ENCODE measurements at regions not wholly inside any gene's neighbourhood (a gene's known extent, or its start where the extent isn't known, plus 50 kb on each side); places are given as distances from the start of the nearest gene placed in this dataset.

DNA sequence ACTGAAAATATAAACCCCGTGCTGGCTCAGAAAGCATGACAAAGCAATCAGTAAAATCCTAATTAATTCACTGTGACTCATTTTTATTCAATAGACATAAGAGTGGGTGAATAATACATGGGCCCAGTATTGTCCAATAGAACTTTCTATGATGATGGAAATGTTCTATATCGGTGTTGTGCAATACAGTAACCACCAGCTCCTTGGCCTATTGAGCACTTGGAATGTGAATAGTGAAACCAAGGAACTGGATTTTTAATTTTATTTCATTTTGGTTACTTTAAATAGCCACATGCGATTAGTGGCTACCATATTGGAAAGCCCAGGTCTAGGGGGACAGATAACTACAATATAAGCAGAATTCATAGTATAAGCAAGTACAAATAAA is 69.8 kb upstream of the PPP2R3A start:
- intact Hi-C loops (cut with DNase I): loop anchor here (2.0 to 10.0 kb wide), 2 partner anchors 159 to 1291 kb away; no protein-coding TSS in a partner anchor
- H3K27me3 ChIP-seq: no peaks in the 10 kb centered on the region
- H3K9me3 ChIP-seq: no peaks in the 10 kb centered on the region
- no peak overlapping the region for H3K4me3 ChIP-seq
- no peak overlapping the region for H3K9ac ChIP-seq (ENCODE audit: low read depth in 2 of 2, low read length in 2 of 2)
- H3K36me3 ChIP-seq: no peaks in the 10 kb centered on the region
- no peak for TF ChIP-seq CTCF (IDR thresholded peaks at IDR 0.05)
- H3K27ac ChIP-seq: no peak overlapping the region
- no peaks in the 10 kb centered on the region for H3K4me1 ChIP-seq
- no peak for DNase-seq

GRCh38 chr3:135896613-135897012 is 68.9 kb upstream of the PPP2R3A start:
- no peaks in the 10 kb centered on the region for H3K9me3 ChIP-seq
- intact Hi-C loops (cut with DNase I): loop anchor here (10.0 kb wide), 1 partner anchor 1292 kb away; no protein-coding TSS in a partner anchor
- TF ChIP-seq CTCF (IDR thresholded peaks at IDR 0.05): no peak
- no peak overlapping the region for H3K27ac ChIP-seq
- H3K4me1 ChIP-seq: no peaks in the 10 kb centered on the region
- H3K36me3 ChIP-seq: no peaks in the 10 kb centered on the region
- DNase-seq: no peak
- no peaks in the 10 kb centered on the region for H3K27me3 ChIP-seq
- no peak overlapping the region for H3K4me3 ChIP-seq
- H3K9ac ChIP-seq (ENCODE audit: low read depth in 2 of 2, low read length in 2 of 2): no peak overlapping the region

GRCh38 chr3:135897715-135898114 is 67.8 kb upstream of the PPP2R3A start:
- no peaks in the 10 kb centered on the region for H3K36me3 ChIP-seq

DNA sequence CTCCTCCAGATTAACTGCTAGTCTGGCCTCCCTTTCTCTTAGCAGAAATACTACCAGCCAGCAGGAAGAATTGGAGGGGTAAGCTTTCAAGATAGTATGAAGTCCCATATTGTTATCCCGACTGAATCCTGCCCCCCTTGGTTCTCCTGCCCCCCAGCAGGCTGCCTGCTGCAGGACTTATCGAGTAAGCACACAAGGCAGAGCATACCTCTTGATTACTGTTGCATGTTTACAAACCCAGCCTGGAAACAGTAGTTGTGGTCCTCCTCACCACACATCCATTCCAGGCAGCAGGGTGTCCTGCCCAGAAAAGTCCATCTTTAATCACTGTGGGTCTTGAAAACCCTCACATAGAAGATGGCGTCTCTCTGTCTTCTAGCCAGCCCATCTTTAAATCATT is 66.8 kb upstream of the PPP2R3A start:
- Histone ChIP-seq H3K9ac (ENCODE audit: low read depth in 2 of 2, low read length in 2 of 2) (no peak overlapping the region), H3K36me3 (no peaks in the 10 kb centered on the region), H3K4me3 (no peak overlapping the region), H3K27me3 (no peaks in the 10 kb centered on the region), H3K9me3 (no peaks in the 10 kb centered on the region), H3K27ac (no peak overlapping the region), H3K4me1 (no peaks in the 10 kb centered on the region)
- TF ChIP-seq CTCF (IDR thresholded peaks at IDR 0.05): no peak
- intact Hi-C loops (cut with DNase I): loop anchor here (10.0 kb wide), 1 partner anchor 1294 kb away; no protein-coding TSS in a partner anchor
- no peak for DNase-seq

More at GRCh38 chr3:135897715-135898114, 67.8 kb upstream of the PPP2R3A start:
- intact Hi-C loops (cut with DNase I): loop anchor here (10.0 kb wide), 1 partner anchor 1293 kb away; no protein-coding TSS in a partner anchor
- Histone ChIP-seq H3K27me3 (no peaks in the 10 kb centered on the region), H3K4me1 (no peaks in the 10 kb centered on the region), H3K9me3 (no peaks in the 10 kb centered on the region), H3K4me3 (no peak overlapping the region), H3K27ac (no peak overlapping the region), H3K9ac (ENCODE audit: low read depth in 2 of 2, low read length in 2 of 2) (no peak overlapping the region)
- TF ChIP-seq CTCF (IDR thresholded peaks at IDR 0.05): no peak
- DNase-seq: no peak

- H3K4me1 ChIP-seq: no peaks in the 10 kb centered on the region
- no peak overlapping the region for H3K27ac ChIP-seq
- intact Hi-C loops (cut with DNase I): no loop called here
- H3K4me3 ChIP-seq: no peak overlapping the region
- no peak for DNase-seq
- H3K9ac ChIP-seq (ENCODE audit: low read depth in 2 of 2, low read length in 2 of 2): no peak overlapping the region
- no peaks in the 10 kb centered on the region for H3K27me3 ChIP-seq
- TF ChIP-seq CTCF (IDR thresholded peaks at IDR 0.05): no peak
- H3K36me3 ChIP-seq: no peaks in the 10 kb centered on the region
- no peaks in the 10 kb centered on the region for H3K9me3 ChIP-seq
Observed at GRCh38 chr3:135905058-135905724, 60.3 kb upstream of the PPP2R3A start.
